ENCODE measurements at regions not wholly inside any gene's neighbourhood (a gene's known extent, or its start where the extent isn't known, plus 50 kb on each side); places are given as distances from the start of the nearest gene placed in this dataset.

- Histone ChIP-seq H3K27ac (ENCODE audit: low read length) (no peak overlapping the region), H3K36me3 (ENCODE audit: control insufficient read depth, insufficient read depth, low read length) (no peaks in the 10 kb centered on the region), H3K9me3 (ENCODE audit: control insufficient read depth, insufficient read depth, low read depth, low read length) (no peaks in the 10 kb centered on the region), H3K4me1 (ENCODE audit: control insufficient read depth, insufficient read depth, low read length) (0 out of 2 replicates have a peak, but pooled peaks cover 3% of the 10 kb centered on the region), H3K27me3 (ENCODE audit: control insufficient read depth, insufficient read depth, low read length) (peaks cover 36% of the 10 kb centered on the region), H3K4me3 (ENCODE audit: low read depth in 2 of 2, low read length in 2 of 2) (no peak overlapping the region)
- ChIA-PET CTCF (no interaction called here), POLR2A (no interaction called here)
- in situ Hi-C loops (cut with HindIII; ENCODE audit: low pct_unique_long_range_greater_than_20kb, low sequenced_read_pairs) (no loop called here), intact Hi-C loops (cut with micrococcal nuclease; ENCODE audit: unreplicated experiment) (no loop called here)
- no TSS peak for BruUV-seq (replicated peaks)
- no peak for TF ChIP-seq CTCF (IDR thresholded peaks at IDR 0.05)
- no peak for TF ChIP-seq POLR2AphosphoS5 (IDR thresholded peaks at IDR 0.05; ENCODE audit: low read depth, low read length)
- no peak for DNase-seq (ENCODE audit: low read depth, low spot score)
- no peak for ATAC-seq
These were observed 301.2 kb downstream of the ZNF536 start for GRCh38 chr19:30673336-30673735.

- Histone ChIP-seq H3K4me3 (ENCODE audit: low read depth in 2 of 2, low read length in 2 of 2) (no peak overlapping the region), H3K4me1 (ENCODE audit: control insufficient read depth, insufficient read depth, low read length) (0 out of 2 replicates have a peak, but pooled peaks cover 3% of the 10 kb centered on the region), H3K27me3 (ENCODE audit: control insufficient read depth, insufficient read depth, low read length) (peaks cover 36% of the 10 kb centered on the region), H3K27ac (ENCODE audit: low read length) (no peak overlapping the region), H3K36me3 (ENCODE audit: control insufficient read depth, insufficient read depth, low read length) (no peaks in the 10 kb centered on the region), H3K9me3 (ENCODE audit: control insufficient read depth, insufficient read depth, low read depth, low read length) (no peaks in the 10 kb centered on the region)
- BruUV-seq (replicated peaks), result no TSS peak
- in situ Hi-C loops (cut with HindIII; ENCODE audit: low pct_unique_long_range_greater_than_20kb, low sequenced_read_pairs) (no loop called here), intact Hi-C loops (cut with micrococcal nuclease; ENCODE audit: unreplicated experiment) (no loop called here)
- ChIA-PET POLR2A (no interaction called here), CTCF (interaction anchor here (1.3 kb wide), 1 partner anchor 10 kb away, joined by 5 read pairs; no protein-coding TSS in a partner anchor)
- ATAC-seq, result no peak
- TF ChIP-seq POLR2AphosphoS5 (IDR thresholded peaks at IDR 0.05; ENCODE audit: low read depth, low read length), result no peak
- no peak for TF ChIP-seq CTCF (IDR thresholded peaks at IDR 0.05)
- no peak for TF ChIP-seq SIN3A (IDR thresholded peaks at IDR 0.05; ENCODE audit: borderline replicate concordance, insufficient read depth, low read depth, low read length)
- no peak for TF ChIP-seq REST (IDR thresholded peaks at IDR 0.05; ENCODE audit: insufficient read depth in 1 of 2, low read depth in 2 of 2, low read length in 1 of 2)
- TF ChIP-seq TCF7L2 (IDR thresholded peaks at IDR 0.05; ENCODE audit: low read depth, low read length), result no peak
- DNase-seq (ENCODE audit: low read depth, low spot score), result no peak
These were observed 300.7 kb downstream of the ZNF536 start for GRCh38 chr19:30672926-30673325.

Data from Panc1 (cell line).